ENCODE measurements at regions not wholly inside any gene's neighbourhood (a gene's known extent, or its start where the extent isn't known, plus 50 kb on each side); places are given as distances from the start of the nearest gene placed in this dataset.

- TF ChIP-seq RCOR1 (IDR thresholded peaks at IDR 0.05; ENCODE audit: low read length) (no peak), POLR2AphosphoS5 (IDR thresholded peaks at IDR 0.05; ENCODE audit: low read depth, low read length) (no peak), EZH2phosphoT487 (IDR thresholded peaks at IDR 0.05; ENCODE audit: borderline replicate concordance, low read depth) (no peak)
Observed at GRCh38 chr3:25907081-25907480, 117.2 kb downstream of the OXSM start.

Data from SK-N-SH (cell line).